GM12874 (cell line): ENCODE measurements at regions not wholly inside any gene's neighbourhood (a gene's known extent, or its start where the extent isn't known, plus 50 kb on each side); places are given as distances from the start of the nearest gene placed in this dataset.

Source experiments
- CTCF ChIP-seq: IDR thresholded peaks from 2 replicates; pipeline ENCODE4 v1.5.1; 2011; ENCODE audit warnings: low read depth, mild to moderate bottlenecking, control low read depth, low read length, moderate library complexity; ENCODE audit not compliant: insufficient read depth

- no peak for TF ChIP-seq CTCF
These were observed 344.4 kb upstream of the SLC39A10 start for GRCh38 chr2:195312662-195313061.

- TF ChIP-seq CTCF = no peak
These were observed 348.9 kb upstream of the SLC39A10 start for GRCh38 chr2:195308163-195308562.

GRCh38 chr2:195307751-195308150 is 349.3 kb upstream of the SLC39A10 start:
- TF ChIP-seq CTCF = no peak

GRCh38 chr2:195304310-195304709 is 352.7 kb upstream of the SLC39A10 start:
- TF ChIP-seq CTCF = 0 out of 2 replicates have a peak, but pooled peaks have one; percentile 1

GRCh38 chr2:195300631-195301030 is 356.4 kb upstream of the SLC39A10 start:
- no peak for TF ChIP-seq CTCF

- no peak for TF ChIP-seq CTCF
These were observed 357.4 kb upstream of the SLC39A10 start for GRCh38 chr2:195299600-195299999.

GRCh38 chr2:195296490-195296889 is 360.5 kb upstream of the SLC39A10 start:
- TF ChIP-seq CTCF = no peak

- TF ChIP-seq CTCF = no peak
These were observed 367.9 kb upstream of the SLC39A10 start for GRCh38 chr2:195289081-195289480.
